ENCODE measurements at regions not wholly inside any gene's neighbourhood (a gene's known extent, or its start where the extent isn't known, plus 50 kb on each side); places are given as distances from the start of the nearest gene placed in this dataset.

DNA sequence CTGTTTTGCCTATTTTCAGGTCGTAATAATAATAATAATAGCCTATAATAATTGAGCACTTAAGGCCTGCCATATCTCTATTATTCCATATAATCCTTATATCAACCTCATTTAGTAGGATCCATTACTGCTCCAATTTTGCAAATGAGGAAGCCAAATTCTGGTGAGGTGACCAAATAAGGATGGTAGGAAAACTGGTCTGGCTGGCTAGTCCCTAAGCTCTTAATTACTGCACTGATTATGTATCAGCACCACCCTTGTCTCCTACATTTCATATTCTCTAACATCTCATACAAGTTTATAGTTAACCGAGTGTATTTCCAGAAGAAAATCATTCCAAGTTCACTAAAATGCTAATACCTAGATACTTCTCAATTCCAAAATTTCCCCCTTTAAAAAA is 166.5 kb upstream of the RGMB start:
- TF ChIP-seq, protein P1, sequence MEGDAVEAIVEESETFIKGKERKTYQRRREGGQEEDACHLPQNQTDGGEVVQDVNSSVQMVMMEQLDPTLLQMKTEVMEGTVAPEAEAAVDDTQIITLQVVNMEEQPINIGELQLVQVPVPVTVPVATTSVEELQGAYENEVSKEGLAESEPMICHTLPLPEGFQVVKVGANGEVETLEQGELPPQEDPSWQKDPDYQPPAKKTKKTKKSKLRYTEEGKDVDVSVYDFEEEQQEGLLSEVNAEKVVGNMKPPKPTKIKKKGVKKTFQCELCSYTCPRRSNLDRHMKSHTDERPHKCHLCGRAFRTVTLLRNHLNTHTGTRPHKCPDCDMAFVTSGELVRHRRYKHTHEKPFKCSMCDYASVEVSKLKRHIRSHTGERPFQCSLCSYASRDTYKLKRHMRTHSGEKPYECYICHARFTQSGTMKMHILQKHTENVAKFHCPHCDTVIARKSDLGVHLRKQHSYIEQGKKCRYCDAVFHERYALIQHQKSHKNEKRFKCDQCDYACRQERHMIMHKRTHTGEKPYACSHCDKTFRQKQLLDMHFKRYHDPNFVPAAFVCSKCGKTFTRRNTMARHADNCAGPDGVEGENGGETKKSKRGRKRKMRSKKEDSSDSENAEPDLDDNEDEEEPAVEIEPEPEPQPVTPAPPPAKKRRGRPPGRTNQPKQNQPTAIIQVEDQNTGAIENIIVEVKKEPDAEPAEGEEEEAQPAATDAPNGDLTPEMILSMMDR (IDR thresholded peaks at IDR 0.05) = no peak
- TF ChIP-seq POLR2A (IDR thresholded peaks at IDR 0.05) = no peak
